HG02943 (cell line): ENCODE measurements at regions not wholly inside any gene's neighbourhood (a gene's known extent, or its start where the extent isn't known, plus 50 kb on each side); places are given as distances from the start of the nearest gene placed in this dataset.

ENCODE experiments used
- ATAC-seq: cut with Tn5 transposase; IDR thresholded peaks from one replicate; pipeline ENCODE4 v1.9.1; 2021; ENCODE audit warnings: mild to moderate bottlenecking, low read depth, moderate library complexity; ENCODE audit not compliant: unreplicated experiment

DNA sequence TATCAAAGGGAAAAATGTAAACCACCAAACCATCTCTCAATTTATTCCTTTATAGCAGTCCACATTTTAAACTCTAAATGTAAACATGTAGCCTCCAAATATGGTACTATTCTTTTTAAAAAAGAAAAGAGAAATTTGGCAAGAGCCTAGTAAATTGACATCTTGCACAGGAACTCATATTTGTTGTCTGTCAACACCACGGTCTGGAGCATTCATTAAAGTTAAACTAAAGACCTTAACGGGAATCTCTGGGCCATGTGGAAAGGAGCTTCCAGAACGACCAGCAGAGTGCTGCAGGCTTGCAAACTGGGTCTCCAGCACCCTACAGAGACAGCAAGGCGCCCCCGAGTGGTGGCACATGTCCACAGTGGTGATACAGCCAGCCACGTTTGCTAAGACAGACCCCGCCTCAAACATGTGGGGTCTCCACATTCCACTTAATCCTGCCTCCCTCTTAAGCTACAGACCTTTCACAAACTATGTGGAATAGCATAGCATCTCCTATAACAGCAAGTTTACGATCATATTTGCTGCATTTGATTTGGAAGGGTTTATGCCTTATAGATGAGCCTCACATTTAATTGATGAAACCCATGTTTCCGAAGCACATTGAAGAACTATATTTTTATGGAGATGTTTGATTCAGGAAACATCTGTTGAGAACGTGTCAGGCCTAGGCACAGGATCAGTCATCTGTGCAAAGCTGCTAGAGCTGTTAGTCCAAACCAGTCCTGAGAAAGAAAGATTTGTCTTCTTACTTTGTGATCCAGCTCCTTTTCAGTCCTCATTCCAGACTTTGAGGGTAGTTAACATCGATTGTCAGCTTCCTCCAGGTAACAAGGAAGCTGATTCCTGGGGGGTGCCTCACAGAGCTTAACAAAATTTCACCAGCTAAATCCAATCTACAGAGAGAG, 96.4 kb upstream of the BACE2 start:
- no peak for ATAC-seq

DNA sequence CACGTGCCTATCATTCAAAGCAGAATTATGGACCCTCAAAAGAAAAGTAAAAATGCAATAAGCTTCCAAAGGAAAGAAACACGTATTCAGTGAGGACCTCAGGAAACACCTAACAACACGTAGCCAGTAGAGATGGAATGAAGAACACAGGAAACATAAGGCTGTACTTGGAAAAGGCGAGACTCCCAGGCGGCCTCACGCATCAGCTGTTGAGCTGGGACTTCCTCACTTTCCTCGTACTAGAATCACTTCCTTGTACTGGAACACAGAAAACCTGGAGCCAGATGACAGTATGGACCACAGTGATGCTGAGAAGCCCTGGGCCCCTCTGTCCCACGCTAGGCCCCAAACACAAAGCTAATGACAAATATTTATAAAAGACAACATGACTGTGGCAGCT, 94.4 kb upstream of the BACE2 start:
- no peak for ATAC-seq

GRCh38 chr21:41074396-41075184, 93.4 kb upstream of the BACE2 start:
- ATAC-seq = no peak

GRCh38 chr21:41075656-41076055, 92.3 kb upstream of the BACE2 start:
- no peak for ATAC-seq

DNA sequence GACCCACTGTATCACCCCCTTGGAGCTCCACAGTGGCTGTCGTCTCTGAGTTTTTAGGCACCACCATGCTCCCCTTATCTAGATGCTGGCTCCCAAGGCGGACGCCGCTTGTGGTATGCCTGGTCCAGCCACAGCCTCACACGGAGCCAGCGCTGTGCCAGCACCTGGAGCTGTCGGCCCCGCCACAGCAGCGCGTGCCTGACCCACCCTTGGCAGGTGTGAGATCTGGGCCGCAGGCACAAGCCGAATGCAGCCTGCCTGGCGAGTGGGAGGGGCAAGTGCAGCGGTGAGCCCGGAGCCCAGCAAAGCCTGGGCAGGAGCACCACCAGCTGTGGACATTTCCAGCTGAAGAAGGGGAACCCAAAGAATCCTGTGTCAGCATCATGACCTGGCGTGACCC, 91.9 kb upstream of the BACE2 start:
- no peak for ATAC-seq

DNA sequence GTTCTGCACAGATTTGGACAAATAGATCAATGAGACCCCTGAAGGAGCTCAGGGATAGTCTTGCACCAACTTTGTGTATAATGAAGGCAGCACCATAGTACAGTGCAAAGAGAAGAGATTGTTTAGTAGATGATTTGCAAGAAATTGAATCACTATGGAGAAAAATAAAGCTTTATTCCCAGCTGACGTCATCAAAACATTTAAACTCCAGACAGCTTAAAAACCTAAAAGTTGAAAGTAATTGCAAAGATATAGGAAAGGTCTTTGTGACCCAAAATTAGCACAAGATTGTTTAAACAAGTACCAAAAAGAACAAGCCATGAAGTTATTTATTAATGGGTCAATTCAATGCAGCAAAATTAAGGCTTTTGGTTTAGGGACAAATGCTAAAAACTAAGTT, 88.8 kb upstream of the BACE2 start:
- no peak for ATAC-seq

GRCh38 chr21:41080485-41081121, 87.4 kb upstream of the BACE2 start:
- ATAC-seq = no peak

- no peak for ATAC-seq
Measured at GRCh38 chr21:41086569-41086968, 81.4 kb upstream of the BACE2 start.

- no peak for ATAC-seq
Measured at GRCh38 chr21:41090981-41091380, 77.0 kb upstream of the BACE2 start.

DNA sequence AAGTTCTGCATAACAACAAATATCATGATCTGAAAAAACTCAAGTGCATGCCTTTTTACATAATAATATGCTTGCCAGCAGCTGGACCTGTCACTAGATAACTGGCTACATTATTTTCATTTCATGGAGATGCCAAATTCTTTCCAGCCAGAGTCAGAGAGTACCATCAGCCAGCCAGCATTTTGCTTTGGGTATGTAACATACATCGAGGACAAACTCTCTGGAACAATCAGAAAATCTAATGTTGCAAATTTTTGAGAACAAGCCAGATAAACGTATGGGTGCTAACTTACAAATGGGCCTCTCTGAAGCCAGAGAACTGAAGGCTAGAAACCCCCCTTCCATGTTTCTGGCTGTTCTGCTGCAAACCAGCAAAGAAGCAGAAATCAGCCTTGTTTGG, 76.3 kb upstream of the BACE2 start:
- no peak for ATAC-seq

DNA sequence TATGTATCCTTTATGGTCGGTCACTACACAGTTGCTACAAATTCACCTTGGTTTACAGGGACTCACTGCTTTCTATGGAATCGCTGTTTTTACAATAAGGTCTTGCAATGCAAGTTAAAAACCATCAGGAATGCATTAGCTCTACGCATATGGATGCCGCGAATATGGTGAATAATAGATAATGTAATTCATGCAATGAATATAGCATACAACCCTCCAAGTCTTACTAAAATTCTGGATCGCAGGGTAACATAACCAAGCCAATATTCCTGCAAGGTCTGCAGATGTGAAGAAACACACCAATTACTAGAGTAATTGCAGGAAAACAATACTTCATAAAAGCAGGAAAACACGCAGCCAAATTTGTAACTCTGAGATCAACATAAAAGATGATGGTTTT, 75.6 kb upstream of the BACE2 start:
- no peak for ATAC-seq

- no peak for ATAC-seq
Measured at GRCh38 chr21:41095983-41096382, 72.0 kb upstream of the BACE2 start.

GRCh38 chr21:41098076-41098475, 69.9 kb upstream of the BACE2 start:
- no peak for ATAC-seq

GRCh38 chr21:41098481-41099042, 69.4 kb upstream of the BACE2 start:
- no peak for ATAC-seq

- no peak for ATAC-seq
Measured at GRCh38 chr21:41100826-41101550, 67.0 kb upstream of the BACE2 start.

DNA sequence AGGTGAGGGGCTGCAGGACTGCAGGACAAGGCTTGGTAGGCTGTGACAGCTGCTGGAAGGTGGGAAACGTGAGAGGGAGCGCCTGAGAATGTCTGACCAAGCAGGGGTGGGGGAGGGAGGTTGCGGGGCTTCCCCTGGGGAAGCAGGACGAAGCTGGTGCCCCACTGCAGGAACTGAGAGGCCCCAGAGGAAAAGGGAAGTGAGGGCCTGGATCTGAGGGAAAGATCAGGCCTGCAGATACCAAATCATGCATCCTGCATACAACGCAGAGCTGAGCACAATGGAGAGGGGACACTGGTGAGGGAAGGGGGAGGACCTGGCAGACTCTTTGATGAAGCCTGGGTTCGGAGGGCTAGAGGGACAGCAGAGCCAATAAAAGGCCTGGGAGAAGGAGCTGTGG, 65.7 kb upstream of the BACE2 start:
- no peak for ATAC-seq

DNA sequence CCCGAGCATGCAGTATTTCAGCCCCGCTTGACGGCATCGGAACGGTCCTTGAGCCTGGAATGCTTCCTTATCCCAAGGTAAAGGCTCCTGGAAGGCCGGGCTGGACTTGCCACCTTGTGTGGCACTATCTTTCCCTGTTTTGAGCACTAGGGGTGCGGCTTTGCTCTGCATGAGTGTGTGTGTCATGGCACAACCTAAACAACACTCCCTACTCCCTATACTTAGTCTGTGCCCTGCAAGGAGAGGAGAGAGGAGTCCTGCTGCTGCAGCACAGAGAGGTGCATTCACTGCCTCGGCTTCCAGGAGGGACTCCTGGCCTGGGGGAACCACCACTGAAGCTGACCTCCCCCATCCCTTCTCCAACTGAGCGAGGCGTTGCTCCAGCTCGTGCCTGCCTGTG, 60.4 kb upstream of the BACE2 start:
- ATAC-seq = no peak

- no peak for ATAC-seq
Measured at GRCh38 chr21:41108668-41109585, 59.0 kb upstream of the BACE2 start.

DNA sequence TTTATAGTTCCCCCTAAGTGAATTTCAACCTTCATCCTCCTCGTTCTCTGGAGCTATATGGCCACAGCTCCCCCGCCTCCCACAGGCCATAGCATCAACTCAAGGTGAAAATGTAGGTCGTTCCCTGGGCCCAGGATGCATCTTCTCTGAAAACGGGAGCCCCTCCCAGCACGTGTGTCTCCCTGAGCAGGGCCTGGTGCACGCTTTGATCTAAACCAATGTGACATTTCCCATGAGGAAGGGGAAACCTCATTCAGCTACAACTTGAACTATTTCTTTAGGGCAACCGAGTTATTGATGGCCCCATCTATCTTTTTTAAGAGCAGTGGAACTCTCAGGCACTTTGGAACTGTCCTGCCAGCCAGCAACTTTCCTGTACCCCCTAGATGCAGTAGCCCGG, 57.8 kb upstream of the BACE2 start:
- no peak for ATAC-seq
